HEK293 (cell line): ENCODE measurements at regions not wholly inside any gene's neighbourhood (a gene's known extent, or its start where the extent isn't known, plus 50 kb on each side); places are given as distances from the start of the nearest gene placed in this dataset.

Source experiments
- CTCF ChIA-PET: fragments of 350-600 bp; formaldehyde crosslinking; extraction: SDS; loops from one replicate; lab custom pipeline; 2021; ENCODE audit warnings: antibody characterized with exemption; lab: Yijun Ruan, JAX
- POLR2A ChIA-PET: fragments of 300-600 bp; formaldehyde crosslinking; extraction: SDS; loops from one replicate; lab custom pipeline; 2020; ENCODE audit warnings: antibody characterized with exemption, inconsistent platforms; lab: Yijun Ruan, JAX
- H3K27ac ChIP-seq: fragments of 200-500 bp; sonication (Bioruptor generic); 2 replicates; pipeline ENCODE4 v1.5.1; 2014; ENCODE audit warnings: low read depth, low read length, control low read depth, inconsistent platforms; ENCODE audit errors: extremely low read depth
- H3K36me3 ChIP-seq, 2 experiments: fragments of 200-500 bp in 1 of 2; sonication (Bioruptor generic) in 1 of 2; 1 replicate in 1 of 2; 2 replicates in 1 of 2; pipeline ENCODE4 v1.5.1; 2014 to 2017; ENCODE audit warnings: inconsistent platforms in 2 of 2, low read length in 2 of 2; ENCODE audit not compliant: control insufficient read depth in 2 of 2, insufficient read depth in 1 of 2
- H3K4me1 ChIP-seq: fragments of 200-500 bp; sonication (Bioruptor generic); 2 replicates; pipeline ENCODE4 v1.5.1; 2014; ENCODE audit warnings: mild to moderate bottlenecking, low read length, inconsistent platforms; ENCODE audit not compliant: control insufficient read depth, insufficient read depth
- H3K4me3 ChIP-seq: 2 replicates; pipeline ENCODE4 v1.5.1; 2011; ENCODE audit warnings: low read depth, mild to moderate bottlenecking, control low read depth, low read length, moderate library complexity
- H3K9me3 ChIP-seq: fragments of 200-500 bp; sonication (Bioruptor generic); 2 replicates; pipeline ENCODE4 v1.5.1; 2014; ENCODE audit warnings: low read depth, low read length, inconsistent platforms; ENCODE audit not compliant: control insufficient read depth, insufficient read depth
- GFI1B ChIP-seq: fragments of 450-650 bp; formaldehyde crosslinking; IDR thresholded peaks from 2 replicates; pipeline ENCODE4 v1.5.1; 2016; ENCODE audit warnings: missing biosample characterization, missing genetic modification characterization
- HOXA7 ChIP-seq: sonication (generic); formaldehyde crosslinking; IDR thresholded peaks from 2 replicates; pipeline ENCODE4 v1.8.1; 2022; ENCODE audit warnings: missing genetic modification reagents, borderline replicate concordance
- MYNN ChIP-seq: fragments of 450-650 bp; formaldehyde crosslinking; IDR thresholded peaks from 2 replicates; pipeline ENCODE4 v1.5.1; 2016; ENCODE audit warnings: missing biosample characterization, missing genetic modification characterization, borderline replicate concordance
- ZNF112 ChIP-seq: fragments of 450-650 bp; formaldehyde crosslinking; IDR thresholded peaks from 2 replicates; pipeline ENCODE4 v1.5.0; 2017; ENCODE audit warnings: missing biosample characterization, missing genetic modification characterization
- ZNF140 ChIP-seq: fragments of 450-650 bp; formaldehyde crosslinking; IDR thresholded peaks from 2 replicates; pipeline ENCODE4 v1.5.1; 2016; ENCODE audit warnings: missing biosample characterization, missing genetic modification characterization
- ZNF2 ChIP-seq: fragments of 450-650 bp; formaldehyde crosslinking; IDR thresholded peaks from 2 replicates; pipeline ENCODE4 v1.5.1; 2016; ENCODE audit warnings: missing biosample characterization, missing genetic modification characterization
- ZNF239 ChIP-seq: fragments of 450-650 bp; formaldehyde crosslinking; IDR thresholded peaks from 2 replicates; pipeline ENCODE4 v1.5.1; 2016; ENCODE audit warnings: missing biosample characterization, missing genetic modification characterization
- ZNF248 ChIP-seq: fragments of 450-650 bp; formaldehyde crosslinking; IDR thresholded peaks from 2 replicates; pipeline ENCODE4 v1.5.1; 2017; ENCODE audit warnings: missing biosample characterization, missing genetic modification characterization
- ZNF311 ChIP-seq: fragments of 450-650 bp; formaldehyde crosslinking; IDR thresholded peaks from 2 replicates; pipeline ENCODE4 v1.5.1; 2017; ENCODE audit warnings: missing biosample characterization, missing genetic modification characterization, borderline replicate concordance
- ZNF354C ChIP-seq: fragments of 450-650 bp; formaldehyde crosslinking; IDR thresholded peaks from 2 replicates; pipeline ENCODE4 v1.5.1; 2016; ENCODE audit warnings: missing biosample characterization, missing genetic modification characterization, low read depth, borderline replicate concordance
- ZNF37A ChIP-seq: fragments of 450-650 bp; IDR thresholded peaks from 2 replicates; pipeline ENCODE4 v1.5.1; 2018; ENCODE audit warnings: missing biosample characterization, missing genetic modification characterization
- ZNF600 ChIP-seq: fragments of 450-650 bp; formaldehyde crosslinking; IDR thresholded peaks from 2 replicates; pipeline ENCODE4 v1.5.1; 2016; ENCODE audit warnings: missing biosample characterization, missing genetic modification characterization
- ZNF626 ChIP-seq: fragments of 450-650 bp; sonication (Bioruptor Pico); formaldehyde crosslinking; IDR thresholded peaks from 2 replicates; pipeline ENCODE4 v1.5.1; 2018; ENCODE audit warnings: missing biosample characterization, missing genetic modification characterization, inconsistent platforms
- ZNF707 ChIP-seq: fragments of 450-650 bp; formaldehyde crosslinking; IDR thresholded peaks from 2 replicates; pipeline ENCODE4 v1.5.1; 2016; ENCODE audit warnings: missing biosample characterization, missing genetic modification characterization
- ZNF768 ChIP-seq: fragments of 450-650 bp; formaldehyde crosslinking; IDR thresholded peaks from 2 replicates; pipeline ENCODE4 v1.5.1; 2018; ENCODE audit warnings: missing biosample characterization, mild to moderate bottlenecking, missing genetic modification characterization
- ZNF776 ChIP-seq: fragments of 450-650 bp; formaldehyde crosslinking; IDR thresholded peaks from 2 replicates; pipeline ENCODE4 v1.5.0; 2017; ENCODE audit warnings: missing biosample characterization, missing genetic modification characterization, borderline replicate concordance
- ZNF843 ChIP-seq: fragments of 450-650 bp; formaldehyde crosslinking; IDR thresholded peaks from 2 replicates; pipeline ENCODE4 v1.5.1; 2016; ENCODE audit warnings: missing biosample characterization, missing genetic modification characterization
- TF ChIP-seq, protein P1 (sequence below): fragments of 450-650 bp; formaldehyde crosslinking; IDR thresholded peaks from 2 replicates; pipeline ENCODE4 v1.5.1; 2016; ENCODE audit warnings: missing biosample characterization, missing genetic modification characterization
- TF ChIP-seq, protein P2 (sequence below): fragments of 450-650 bp; formaldehyde crosslinking; IDR thresholded peaks from 2 replicates; pipeline ENCODE4 v1.5.1; 2016; ENCODE audit warnings: missing biosample characterization, missing genetic modification characterization, low read depth
- TF ChIP-seq, protein P3 (sequence below): fragments of 450-650 bp; formaldehyde crosslinking; IDR thresholded peaks from 2 replicates; pipeline ENCODE4 v1.5.1; 2016; ENCODE audit warnings: missing biosample characterization, missing genetic modification characterization
- TF ChIP-seq, protein P4 (sequence below): fragments of 450-650 bp; formaldehyde crosslinking; IDR thresholded peaks from 2 replicates; pipeline ENCODE4 v1.5.1; 2017; ENCODE audit warnings: missing biosample characterization, missing genetic modification characterization
- TF ChIP-seq, protein P5 (sequence below): fragments of 450-650 bp; formaldehyde crosslinking; IDR thresholded peaks from 2 replicates; pipeline ENCODE4 v1.5.1; 2016; ENCODE audit warnings: missing biosample characterization, missing genetic modification characterization
- TF ChIP-seq, protein P6 (sequence below): fragments of 450-650 bp; formaldehyde crosslinking; conservative IDR thresholded peaks from 2 replicates; pipeline ENCODE4 v1.5.1; 2016; ENCODE audit warnings: low read depth, missing biosample characterization, missing genetic modification characterization

DNA sequence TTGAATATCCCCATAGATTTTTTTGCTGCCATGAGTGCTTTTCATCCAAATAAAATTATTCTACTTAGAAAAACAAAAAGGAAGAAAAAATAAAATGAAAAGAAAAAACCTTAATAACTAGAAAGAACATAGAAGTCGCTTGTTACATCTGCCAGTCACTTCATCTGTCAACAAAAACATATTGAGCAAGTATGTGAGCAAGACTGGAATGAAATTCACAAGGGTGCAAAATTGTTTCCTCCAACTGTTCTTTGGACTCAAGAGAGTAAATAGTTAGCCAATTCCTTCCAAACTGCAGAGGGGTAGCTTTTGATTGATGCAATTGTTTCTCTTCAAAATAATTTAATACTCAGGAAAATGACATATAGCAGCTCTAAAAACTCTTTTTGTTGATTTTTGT is 336.3 kb upstream of the CDH7 start:
- no peaks in the 10 kb centered on the region for H3K4me1 ChIP-seq
- no peak overlapping the region for H3K27ac ChIP-seq
- no peak overlapping the region for H3K4me3 ChIP-seq
- CTCF ChIA-PET: interaction anchor here (0.7 kb wide), 1 partner anchor 172 kb away, joined by 7 read pairs; no protein-coding TSS in a partner anchor
- H3K9me3 ChIP-seq: no peaks in the 10 kb centered on the region
- POLR2A ChIA-PET: no interaction called here
- no peaks in the 10 kb centered on the region for H3K36me3 ChIP-seq
- TF ChIP-seq, protein P1, sequence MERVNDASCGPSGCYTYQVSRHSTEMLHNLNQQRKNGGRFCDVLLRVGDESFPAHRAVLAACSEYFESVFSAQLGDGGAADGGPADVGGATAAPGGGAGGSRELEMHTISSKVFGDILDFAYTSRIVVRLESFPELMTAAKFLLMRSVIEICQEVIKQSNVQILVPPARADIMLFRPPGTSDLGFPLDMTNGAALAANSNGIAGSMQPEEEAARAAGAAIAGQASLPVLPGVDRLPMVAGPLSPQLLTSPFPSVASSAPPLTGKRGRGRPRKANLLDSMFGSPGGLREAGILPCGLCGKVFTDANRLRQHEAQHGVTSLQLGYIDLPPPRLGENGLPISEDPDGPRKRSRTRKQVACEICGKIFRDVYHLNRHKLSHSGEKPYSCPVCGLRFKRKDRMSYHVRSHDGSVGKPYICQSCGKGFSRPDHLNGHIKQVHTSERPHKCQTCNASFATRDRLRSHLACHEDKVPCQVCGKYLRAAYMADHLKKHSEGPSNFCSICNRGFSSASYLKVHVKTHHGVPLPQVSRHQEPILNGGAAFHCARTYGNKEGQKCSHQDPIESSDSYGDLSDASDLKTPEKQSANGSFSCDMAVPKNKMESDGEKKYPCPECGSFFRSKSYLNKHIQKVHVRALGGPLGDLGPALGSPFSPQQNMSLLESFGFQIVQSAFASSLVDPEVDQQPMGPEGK (tag by site-specific recombination): no peak
- TF ChIP-seq GFI1B (tag by site-specific recombination) (no peak), ZNF776 (tag by site-specific recombination) (no peak), ZNF600 (tag by site-specific recombination) (no peak), ZNF140 (no peak), ZNF2 (tag by site-specific recombination) (no peak), HOXA7 (CRISPR knock-in tag) (no peak), ZNF354C (tag by site-specific recombination) (no peak), ZNF239 (tag by site-specific recombination) (no peak), ZNF626 (tag by site-specific recombination) (no peak), ZNF248 (tag by site-specific recombination) (no peak)
- TF ChIP-seq, protein P2, sequence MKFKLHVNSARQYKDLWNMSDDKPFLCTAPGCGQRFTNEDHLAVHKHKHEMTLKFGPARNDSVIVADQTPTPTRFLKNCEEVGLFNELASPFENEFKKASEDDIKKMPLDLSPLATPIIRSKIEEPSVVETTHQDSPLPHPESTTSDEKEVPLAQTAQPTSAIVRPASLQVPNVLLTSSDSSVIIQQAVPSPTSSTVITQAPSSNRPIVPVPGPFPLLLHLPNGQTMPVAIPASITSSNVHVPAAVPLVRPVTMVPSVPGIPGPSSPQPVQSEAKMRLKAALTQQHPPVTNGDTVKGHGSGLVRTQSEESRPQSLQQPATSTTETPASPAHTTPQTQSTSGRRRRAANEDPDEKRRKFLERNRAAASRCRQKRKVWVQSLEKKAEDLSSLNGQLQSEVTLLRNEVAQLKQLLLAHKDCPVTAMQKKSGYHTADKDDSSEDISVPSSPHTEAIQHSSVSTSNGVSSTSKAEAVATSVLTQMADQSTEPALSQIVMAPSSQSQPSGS (tag by site-specific recombination): no peak
- TF ChIP-seq, protein P3, sequence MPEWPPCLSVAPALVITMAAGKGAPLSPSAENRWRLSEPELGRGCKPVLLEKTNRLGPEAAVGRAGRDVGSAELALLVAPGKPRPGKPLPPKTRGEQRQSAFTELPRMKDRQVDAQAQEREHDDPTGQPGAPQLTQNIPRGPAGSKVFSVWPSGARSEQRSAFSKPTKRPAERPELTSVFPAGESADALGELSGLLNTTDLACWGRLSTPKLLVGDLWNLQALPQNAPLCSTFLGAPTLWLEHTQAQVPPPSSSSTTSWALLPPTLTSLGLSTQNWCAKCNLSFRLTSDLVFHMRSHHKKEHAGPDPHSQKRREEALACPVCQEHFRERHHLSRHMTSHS (tag by site-specific recombination): no peak
- TF ChIP-seq, protein P4, sequence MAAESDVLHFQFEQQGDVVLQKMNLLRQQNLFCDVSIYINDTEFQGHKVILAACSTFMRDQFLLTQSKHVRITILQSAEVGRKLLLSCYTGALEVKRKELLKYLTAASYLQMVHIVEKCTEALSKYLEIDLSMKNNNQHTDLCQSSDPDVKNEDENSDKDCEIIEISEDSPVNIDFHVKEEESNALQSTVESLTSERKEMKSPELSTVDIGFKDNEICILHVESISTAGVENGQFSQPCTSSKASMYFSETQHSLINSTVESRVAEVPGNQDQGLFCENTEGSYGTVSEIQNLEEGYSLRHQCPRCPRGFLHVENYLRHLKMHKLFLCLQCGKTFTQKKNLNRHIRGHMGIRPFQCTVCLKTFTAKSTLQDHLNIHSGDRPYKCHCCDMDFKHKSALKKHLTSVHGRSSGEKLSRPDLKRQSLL (tag by site-specific recombination): no peak
- TF ChIP-seq, protein P5, sequence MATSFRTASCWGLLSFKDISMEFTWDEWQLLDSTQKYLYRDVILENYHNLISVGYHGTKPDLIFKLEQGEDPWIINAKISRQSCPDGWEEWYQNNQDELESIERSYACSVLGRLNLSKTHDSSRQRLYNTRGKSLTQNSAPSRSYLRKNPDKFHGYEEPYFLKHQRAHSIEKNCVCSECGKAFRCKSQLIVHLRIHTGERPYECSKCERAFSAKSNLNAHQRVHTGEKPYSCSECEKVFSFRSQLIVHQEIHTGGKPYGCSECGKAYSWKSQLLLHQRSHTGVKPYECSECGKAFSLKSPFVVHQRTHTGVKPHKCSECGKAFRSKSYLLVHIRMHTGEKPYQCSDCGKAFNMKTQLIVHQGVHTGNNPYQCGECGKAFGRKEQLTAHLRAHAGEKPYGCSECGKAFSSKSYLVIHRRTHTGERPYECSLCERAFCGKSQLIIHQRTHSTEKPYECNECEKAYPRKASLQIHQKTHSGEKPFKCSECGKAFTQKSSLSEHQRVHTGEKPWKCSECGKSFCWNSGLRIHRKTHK (tag by site-specific recombination): no peak

DNA sequence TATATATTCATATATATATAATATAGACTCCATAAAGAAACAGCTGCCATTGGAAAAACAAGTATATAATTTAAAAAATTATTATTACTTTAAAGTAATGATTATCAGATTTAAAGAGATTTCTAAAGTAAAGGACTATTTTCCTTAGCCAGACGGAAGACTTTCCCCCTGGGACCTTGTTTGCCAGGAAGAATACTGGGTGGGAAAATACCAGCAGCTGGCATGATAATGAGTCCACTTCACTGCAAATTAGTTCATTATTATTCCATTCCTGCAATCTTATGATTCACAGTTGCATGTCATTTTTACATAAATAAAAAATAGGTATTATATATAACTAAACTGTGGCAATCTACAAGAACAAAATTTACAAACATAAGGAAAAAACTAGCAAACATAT is 339.8 kb upstream of the CDH7 start:
- H3K36me3 ChIP-seq: no peaks in the 10 kb centered on the region
- POLR2A ChIA-PET: no interaction called here
- no peak overlapping the region for H3K4me3 ChIP-seq
- no peaks in the 10 kb centered on the region for H3K9me3 ChIP-seq
- no peaks in the 10 kb centered on the region for H3K4me1 ChIP-seq
- CTCF ChIA-PET: no interaction called here
- no peak overlapping the region for H3K27ac ChIP-seq
- no peak for TF ChIP-seq ZNF37A (tag by site-specific recombination)
- no peak for TF ChIP-seq ZNF768
- TF ChIP-seq MYNN (tag by site-specific recombination): no peak
- no peak for TF ChIP-seq ZNF311 (tag by site-specific recombination)
- no peak for TF ChIP-seq ZNF112
- no peak for TF ChIP-seq ZNF707 (tag by site-specific recombination)
- no peak for TF ChIP-seq ZNF843
- TF ChIP-seq, protein P6, sequence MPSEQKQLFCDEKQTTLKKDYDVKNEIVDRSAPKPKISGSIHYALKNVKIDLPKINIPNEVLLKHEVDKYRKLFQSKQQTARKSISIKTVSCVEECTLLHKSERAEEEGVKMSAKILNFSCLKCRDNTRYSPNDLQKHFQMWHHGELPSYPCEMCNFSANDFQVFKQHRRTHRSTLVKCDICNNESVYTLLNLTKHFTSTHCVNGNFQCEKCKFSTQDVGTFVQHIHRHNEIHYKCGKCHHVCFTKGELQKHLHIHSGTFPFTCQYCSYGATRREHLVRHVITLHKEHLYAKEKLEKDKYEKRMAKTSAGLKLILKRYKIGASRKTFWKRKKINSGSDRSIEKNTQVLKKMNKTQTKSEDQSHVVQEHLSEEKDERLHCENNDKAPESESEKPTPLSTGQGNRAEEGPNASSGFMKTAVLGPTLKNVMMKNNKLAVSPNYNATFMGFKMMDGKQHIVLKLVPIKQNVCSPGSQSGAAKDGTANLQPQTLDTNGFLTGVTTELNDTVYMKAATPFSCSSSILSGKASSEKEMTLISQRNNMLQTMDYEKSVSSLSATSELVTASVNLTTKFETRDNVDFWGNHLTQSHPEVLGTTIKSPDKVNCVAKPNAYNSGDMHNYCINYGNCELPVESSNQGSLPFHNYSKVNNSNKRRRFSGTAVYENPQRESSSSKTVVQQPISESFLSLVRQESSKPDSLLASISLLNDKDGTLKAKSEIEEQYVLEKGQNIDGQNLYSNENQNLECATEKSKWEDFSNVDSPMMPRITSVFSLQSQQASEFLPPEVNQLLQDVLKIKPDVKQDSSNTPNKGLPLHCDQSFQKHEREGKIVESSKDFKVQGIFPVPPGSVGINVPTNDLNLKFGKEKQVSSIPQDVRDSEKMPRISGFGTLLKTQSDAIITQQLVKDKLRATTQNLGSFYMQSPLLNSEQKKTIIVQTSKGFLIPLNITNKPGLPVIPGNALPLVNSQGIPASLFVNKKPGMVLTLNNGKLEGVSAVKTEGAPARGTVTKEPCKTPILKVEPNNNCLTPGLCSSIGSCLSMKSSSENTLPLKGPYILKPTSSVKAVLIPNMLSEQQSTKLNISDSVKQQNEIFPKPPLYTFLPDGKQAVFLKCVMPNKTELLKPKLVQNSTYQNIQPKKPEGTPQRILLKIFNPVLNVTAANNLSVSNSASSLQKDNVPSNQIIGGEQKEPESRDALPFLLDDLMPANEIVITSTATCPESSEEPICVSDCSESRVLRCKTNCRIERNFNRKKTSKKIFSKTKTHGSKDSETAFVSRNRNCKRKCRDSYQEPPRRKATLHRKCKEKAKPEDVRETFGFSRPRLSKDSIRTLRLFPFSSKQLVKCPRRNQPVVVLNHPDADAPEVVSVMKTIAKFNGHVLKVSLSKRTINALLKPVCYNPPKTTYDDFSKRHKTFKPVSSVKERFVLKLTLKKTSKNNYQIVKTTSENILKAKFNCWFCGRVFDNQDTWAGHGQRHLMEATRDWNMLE (tag by site-specific recombination): no peak
